Coronary artery (tissue), 2 donors: ENCODE measurements at regions not wholly inside any gene's neighbourhood (a gene's known extent, or its start where the extent isn't known, plus 50 kb on each side); places are given as distances from the start of the nearest gene placed in this dataset.

ENCODE experiments used
- DNase-seq: peaks from one replicate; pipeline ENCODE4 v3.0.0-alpha.2; 2017; ENCODE audit warnings: low spot score
- H3K27ac ChIP-seq, 2 donors: fragments of 200-600 bp; sonication (generic); one replicate each; pipeline ENCODE4 v1.5.1; 2016 to 2019
- H3K4me3 ChIP-seq: fragments of 200-600 bp; sonication (generic); 2 replicates; pipeline ENCODE4 v1.5.1; 2016; ENCODE audit warnings: mild to moderate bottlenecking, moderate library complexity
- CTCF ChIP-seq: fragments of 200-600 bp; sonication (generic); IDR thresholded peaks from one replicate; pipeline ENCODE4 v1.5.1; 2019; ENCODE audit warnings: antibody characterized with exemption

- Histone ChIP-seq H3K4me3 (no peak overlapping the region), H3K27ac (no peak overlapping the region)
- no peak for TF ChIP-seq CTCF
- no peak for DNase-seq
Measured at GRCh38 chr17:71905376-71906031, 215.3 kb upstream of the SOX9 start.

GRCh38 chr17:71909155-71909554 is 211.7 kb upstream of the SOX9 start:
- no peak overlapping the region for H3K4me3 ChIP-seq
- H3K27ac ChIP-seq = no peak overlapping the region
- no peak for TF ChIP-seq CTCF
- DNase-seq = no peak

GRCh38 chr17:71910002-71910401 is 210.8 kb upstream of the SOX9 start:
- TF ChIP-seq CTCF = no peak
- H3K4me3 ChIP-seq = no peak overlapping the region
- H3K27ac ChIP-seq = no peak overlapping the region
- no peak for DNase-seq

- Histone ChIP-seq H3K27ac (no peak overlapping the region), H3K4me3 (no peak overlapping the region)
- TF ChIP-seq CTCF = no peak
- no peak for DNase-seq
Measured at GRCh38 chr17:71914042-71914441, 206.8 kb upstream of the SOX9 start.

GRCh38 chr17:71914812-71915211 is 206.0 kb upstream of the SOX9 start:
- H3K27ac ChIP-seq = no peak overlapping the region
- H3K4me3 ChIP-seq = no peak overlapping the region
- no peak for DNase-seq
- no peak for TF ChIP-seq CTCF

GRCh38 chr17:71917715-71918114 is 203.1 kb upstream of the SOX9 start:
- Histone ChIP-seq H3K4me3 (no peak overlapping the region), H3K27ac (no peak overlapping the region)
- TF ChIP-seq CTCF = no peak
- no peak for DNase-seq

GRCh38 chr17:71919186-71919585 is 201.6 kb upstream of the SOX9 start:
- no peak for DNase-seq
- no peak overlapping the region for H3K4me3 ChIP-seq
- H3K27ac ChIP-seq = no peak overlapping the region
- no peak for TF ChIP-seq CTCF
